Hematopoietic multipotent progenitor cell treated with erythropoietin and hydrocortisone succinate and interleukin-3 and kit ligand, for 8 days (in vitro differentiated cells): ENCODE measurements at regions not wholly inside any gene's neighbourhood (a gene's known extent, or its start where the extent isn't known, plus 50 kb on each side); places are given as distances from the start of the nearest gene placed in this dataset.
"Not testable (repeated sequence)": the region's sequence is repeated elsewhere in the genome, so short reads cannot be mapped to it uniquely, and the experiment has no call there.

ENCODE experiments used
- DNase-seq: peaks from one replicate; pipeline ENCODE4 v3.0.0-alpha.2; 2015

DNA sequence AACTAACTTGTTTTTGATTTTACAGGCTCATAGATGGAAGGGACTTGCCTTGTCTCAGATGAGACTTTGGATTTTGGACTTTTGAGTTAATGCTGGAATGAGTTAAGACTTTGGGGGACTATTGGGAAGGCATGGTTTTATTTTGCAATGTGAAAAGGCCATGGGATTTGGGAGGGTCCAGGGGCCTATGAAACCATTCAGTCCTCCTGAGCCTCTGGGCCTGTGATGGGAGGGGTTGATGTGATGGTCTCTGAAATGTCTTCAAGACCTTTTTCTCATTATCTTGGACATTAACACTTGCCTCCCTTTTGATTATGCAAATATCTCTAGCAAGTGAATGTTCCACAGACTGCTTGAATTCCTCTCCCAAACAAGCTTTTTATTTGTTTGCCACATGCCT is 346.0 kb upstream of the DIPK2B start:
- DNase-seq: not testable (repeated sequence)

DNA sequence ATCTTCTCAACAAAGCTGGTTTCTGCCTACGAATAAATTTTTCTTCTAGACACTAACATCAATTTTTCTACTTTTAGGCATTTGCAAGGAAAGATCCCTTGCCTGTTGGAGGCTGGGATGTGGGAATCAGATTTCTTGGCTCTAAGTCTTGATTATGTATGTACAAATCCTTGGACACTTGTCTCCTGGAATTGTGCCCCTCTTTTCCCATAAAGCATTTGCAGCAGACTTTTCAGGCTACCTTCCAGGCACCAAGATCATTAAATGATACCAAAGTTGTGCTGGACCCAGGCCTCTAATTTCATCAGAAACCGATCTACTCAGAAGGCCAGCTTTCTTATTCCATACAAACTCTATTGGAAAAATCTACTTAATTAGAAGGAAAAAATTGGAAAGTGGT is 339.5 kb upstream of the DIPK2B start:
- DNase-seq: no peak

- no peak for DNase-seq
Observed at GRCh38 chrX:45537936-45538335, 337.3 kb upstream of the DIPK2B start.

GRCh38 chrX:45527834-45528233 is 327.2 kb upstream of the DIPK2B start:
- no peak for DNase-seq

DNA sequence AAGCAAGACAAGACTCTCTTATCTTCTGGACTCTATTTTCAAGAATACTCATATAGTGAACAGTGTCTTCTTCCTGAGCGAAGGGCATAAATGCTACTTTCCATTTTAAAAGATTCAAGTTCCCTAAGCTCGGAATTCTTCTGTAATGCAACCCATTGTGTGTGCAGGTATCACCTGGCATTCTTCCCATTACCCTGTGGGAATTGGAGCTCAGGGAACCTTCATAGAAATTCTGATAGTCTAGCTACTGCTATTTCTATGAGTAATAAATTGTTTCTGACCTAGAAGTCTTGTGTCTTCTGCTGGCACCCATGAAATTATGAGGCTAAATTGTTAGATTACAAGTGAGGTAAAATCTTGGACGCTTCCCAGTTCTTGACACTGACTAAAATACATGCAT is 324.1 kb upstream of the DIPK2B start:
- no peak for DNase-seq

DNA sequence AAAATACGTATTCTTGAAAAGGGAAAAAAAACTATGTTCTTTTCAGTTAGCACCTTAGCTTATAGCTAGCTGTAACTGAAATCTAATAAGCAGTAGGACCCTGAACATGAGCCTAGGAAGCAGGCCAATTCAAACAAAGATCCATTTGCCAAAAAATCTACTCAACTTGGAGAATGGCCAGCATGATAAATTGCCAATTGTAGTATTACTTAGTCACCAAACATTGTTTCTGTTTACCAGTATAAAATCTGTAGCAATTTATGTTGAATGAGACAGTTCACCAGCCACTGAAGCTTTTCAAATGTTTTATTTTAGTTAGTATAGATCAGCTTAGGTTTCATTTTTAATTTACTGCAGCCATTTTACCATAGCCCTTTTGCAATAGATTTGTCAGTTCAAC is 323.6 kb upstream of the DIPK2B start:
- DNase-seq: no peak

- DNase-seq: no peak
Observed at GRCh38 chrX:45518552-45518951, 317.9 kb upstream of the DIPK2B start.

DNA sequence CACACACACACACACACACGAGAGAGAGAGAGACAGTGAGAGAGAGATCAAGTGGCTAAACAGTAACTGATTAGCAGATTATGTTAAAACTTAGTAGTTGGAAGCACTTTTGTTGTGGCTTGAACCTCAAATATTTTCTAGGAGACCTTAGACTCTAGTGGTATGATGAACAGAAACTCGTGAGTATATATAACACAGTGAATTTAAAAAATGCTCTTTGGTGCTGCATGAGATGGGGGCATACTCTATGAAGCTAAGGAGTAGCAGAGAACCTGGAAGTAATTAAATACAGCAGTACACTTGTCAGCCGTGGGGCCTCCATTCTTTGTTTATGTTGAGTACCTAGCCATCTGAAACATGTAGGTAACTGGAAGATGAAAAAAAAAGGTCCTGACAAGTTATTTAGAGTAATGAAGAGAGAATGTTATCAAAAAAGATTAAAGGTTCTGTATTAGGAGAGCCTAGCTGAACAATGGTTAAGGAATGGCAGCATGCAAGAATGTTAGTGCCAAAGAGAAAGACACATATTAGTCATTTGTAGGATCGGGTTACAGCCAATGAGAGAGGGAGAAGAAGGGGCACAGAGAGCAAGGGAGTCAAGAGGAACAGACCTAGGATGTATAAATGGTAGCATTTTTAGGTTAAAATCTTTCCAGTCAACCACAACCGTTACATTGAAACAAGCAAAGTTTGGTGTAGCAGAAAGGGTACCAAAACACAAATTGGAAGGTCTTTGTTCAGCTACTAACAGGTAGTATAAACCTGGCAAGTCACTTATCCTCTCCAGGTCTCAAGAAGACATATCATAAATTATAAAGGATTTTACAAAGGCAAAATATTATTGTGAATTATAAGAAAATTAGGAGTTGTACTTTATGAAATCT is 316.7 kb upstream of the DIPK2B start:
- DNase-seq: no peak

DNA sequence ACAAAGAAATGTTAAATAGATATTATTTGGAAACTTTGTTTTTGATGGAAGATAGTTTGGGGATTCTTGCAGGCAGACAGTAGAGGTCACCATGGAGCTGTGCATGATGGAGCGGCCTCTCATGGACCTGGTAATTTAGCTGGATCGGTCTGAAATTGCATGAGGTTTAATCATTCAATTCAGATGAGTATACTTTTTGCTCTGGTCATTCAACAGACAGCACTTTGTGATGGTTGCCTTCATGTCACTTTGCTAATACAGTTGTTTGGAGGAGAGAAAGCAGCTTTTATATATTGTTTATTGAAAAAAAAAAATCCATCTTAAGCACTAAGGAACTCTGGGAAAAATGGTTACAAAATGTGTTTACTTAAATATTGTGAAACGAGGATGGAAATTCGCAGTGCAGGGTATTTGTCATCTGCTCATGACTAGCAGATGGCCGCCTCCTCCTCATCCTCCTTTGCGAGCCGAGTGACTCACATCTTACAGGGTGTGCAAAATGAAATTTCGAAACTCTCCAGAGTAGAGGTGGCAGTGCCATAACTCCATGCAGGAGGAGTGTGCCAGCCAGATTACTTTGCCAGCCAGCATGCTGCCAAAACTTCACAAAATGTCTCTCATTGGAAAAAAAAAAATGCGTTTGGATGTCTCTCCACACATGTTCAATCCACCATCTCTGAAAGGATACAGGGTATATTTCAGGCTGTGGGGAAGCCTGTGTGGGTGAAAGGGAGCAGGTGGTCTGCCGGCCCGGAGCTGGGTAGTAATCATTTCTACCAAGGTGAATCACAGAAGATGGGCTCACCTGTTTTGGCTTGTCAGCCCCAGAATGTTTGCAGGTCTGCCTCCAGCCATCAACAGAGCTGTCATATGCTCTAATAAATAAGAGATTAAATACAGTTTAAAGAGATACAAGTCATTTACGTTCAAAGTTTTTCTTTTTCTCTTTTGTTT is 314.9 kb upstream of the DIPK2B start:
- peak; percentile 38 for DNase-seq

DNA sequence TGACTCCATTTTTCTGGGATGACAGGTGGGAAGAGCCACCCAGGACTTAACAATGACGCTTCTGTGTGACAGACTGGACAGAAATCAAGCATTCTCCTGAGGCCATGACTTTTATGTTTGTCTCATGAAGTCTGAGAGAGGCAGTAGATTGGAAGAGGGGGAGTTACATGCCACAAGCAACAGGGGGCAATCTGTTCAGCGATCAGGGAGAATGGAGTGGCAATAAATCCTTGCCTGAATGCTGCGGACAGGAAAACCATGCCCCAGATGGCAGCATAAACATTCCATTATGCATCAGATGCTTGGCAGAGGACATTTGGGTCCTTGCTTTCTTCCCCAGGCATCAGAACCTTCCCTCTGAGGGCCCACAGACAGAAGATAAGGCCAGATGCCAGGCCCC is 312.4 kb upstream of the DIPK2B start:
- DNase-seq: no peak

DNA sequence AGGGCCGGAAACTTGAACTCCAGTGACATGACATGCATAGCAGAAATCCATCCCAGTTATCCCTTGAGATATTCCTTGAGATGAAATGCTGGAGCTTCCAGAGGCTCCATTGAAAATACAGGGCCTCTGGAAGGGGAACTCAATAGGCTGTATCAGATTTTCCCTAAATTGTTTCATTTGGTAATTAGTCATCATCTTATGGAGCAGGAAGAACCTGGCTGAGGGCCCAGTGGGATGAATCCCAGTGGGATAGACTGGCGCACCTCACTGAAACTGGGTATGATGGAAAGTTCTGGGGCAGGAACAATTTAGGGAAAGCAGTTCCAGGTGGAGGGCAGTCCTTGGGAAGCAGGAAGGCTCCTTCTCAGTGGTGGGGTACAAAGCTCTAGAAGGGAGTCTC is 307.8 kb upstream of the DIPK2B start:
- DNase-seq: no peak

GRCh38 chrX:45506149-45506730 is 305.6 kb upstream of the DIPK2B start:
- no peak for DNase-seq

GRCh38 chrX:45505214-45505613 is 304.5 kb upstream of the DIPK2B start:
- no peak for DNase-seq

DNA sequence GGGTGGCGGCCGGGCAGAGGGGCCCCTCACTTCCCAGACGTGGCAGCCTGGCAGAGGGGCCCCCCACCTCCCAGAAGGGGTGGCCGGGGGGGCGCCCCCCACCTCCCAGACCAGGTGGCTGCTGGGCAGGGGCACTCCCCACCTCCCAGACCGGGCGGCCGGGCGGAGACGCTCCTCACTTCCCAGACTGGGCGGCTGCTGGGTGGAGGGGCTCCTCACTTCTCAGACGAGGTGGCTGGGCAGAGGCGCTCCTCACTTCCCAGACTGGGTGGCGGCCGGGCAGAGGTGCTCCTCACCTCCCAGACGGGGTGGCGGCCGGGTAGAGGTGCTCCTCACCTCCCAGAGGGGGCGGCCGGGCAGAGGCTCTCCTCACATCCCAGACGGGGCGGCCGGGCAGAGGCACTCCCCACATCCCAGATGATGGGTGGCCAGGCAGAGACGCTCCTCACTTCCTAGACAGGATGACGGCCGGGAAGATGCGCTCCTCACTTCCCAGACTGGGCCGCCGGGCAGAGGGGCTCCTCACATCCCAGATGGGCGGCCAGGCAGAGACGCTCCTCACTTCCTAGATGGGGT is 303.2 kb upstream of the DIPK2B start:
- DNase-seq: not testable (repeated sequence)

- DNase-seq: no peak
Observed at GRCh38 chrX:45502396-45502795, 301.7 kb upstream of the DIPK2B start.

DNA sequence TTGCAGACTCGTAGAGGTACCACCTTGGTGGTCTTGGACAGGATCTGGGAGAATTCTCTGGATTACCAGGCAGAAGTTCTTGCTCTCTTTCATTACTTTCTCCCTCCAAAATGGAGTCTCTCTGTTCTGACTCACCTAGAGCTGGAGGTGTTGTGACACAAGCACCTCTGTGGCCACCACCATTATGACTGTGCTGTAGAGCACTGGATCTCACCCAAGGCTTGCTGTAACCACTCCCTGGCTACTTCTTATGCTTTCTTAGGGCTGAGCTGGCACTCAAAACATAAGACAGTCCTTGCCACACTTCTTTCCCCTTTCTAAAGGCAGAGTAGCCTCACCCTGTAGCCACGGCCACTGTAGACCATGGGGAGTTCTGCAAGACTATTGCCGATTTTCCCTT is 296.6 kb upstream of the DIPK2B start:
- DNase-seq: no peak

DNA sequence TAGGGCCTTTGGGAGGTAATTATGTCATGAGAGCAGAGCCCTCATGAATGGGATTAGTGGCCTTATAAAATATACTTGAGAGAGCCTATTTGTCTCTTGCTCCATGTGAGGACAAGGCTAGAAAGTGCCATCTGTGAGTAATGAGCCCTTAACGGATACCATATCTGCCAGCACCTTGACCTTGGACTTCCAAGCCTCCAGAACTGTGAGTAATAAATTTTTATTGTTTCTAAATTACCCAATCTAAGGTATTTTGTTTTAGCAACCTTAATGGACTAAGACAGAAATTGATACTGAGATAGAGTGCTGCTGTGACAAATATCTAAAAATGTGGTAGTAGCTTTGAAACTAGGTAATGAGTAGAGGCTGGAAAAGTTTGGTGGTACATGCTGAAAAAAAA is 285.0 kb upstream of the DIPK2B start:
- no peak for DNase-seq

DNA sequence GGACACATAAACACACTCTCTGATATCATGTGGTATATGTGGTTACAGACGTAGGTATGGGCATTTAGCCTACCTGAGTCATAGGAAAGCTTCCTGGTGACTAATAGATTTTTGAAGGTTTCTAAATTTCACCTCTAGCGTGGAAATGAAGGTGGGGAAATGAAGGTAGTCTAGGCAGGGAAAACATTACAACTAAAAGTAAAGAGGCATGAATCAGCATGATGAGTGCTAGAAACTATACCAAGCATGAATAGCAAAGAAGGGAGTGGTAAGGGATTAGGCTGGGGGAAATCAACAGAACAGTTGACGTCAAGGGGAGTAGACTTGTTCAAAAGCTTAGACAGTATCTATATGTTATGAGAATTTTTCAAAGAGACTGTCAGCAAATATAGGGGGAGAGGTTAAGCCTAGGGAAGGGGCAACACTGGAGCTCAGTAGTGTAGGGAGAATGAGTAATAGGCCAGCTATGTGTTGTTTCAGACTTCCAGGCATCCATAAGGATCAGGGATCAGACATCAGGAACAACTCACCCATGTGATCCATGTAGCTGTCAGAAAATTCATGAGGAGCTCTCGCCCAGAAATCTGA is 279.3 kb upstream of the DIPK2B start:
- DNase-seq: no peak

GRCh38 chrX:45479196-45479834 is 278.6 kb upstream of the DIPK2B start:
- DNase-seq: no peak

- DNase-seq: no peak
Observed at GRCh38 chrX:45472968-45473367, 272.3 kb upstream of the DIPK2B start.

DNA sequence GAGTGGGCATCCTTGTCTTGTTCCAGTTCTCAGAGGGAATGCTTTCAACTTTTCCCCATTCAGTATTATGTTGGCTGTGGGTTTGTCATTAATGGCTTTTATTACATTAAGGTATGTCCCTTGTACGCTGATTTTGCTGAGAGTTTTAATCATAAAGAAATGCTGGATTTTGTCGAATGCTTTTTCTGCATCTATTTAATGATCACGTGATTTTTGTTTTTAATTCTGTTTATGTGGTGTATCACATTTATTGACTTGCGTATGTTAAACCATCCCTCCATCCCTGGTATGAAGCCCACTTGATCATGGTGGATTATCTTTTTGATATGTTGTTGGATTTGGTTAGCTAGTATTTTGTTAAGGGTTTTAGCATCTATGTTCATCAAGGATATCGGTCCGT is 266.9 kb upstream of the DIPK2B start:
- not testable (repeated sequence) for DNase-seq

GRCh38 chrX:45455732-45456131 is 255.1 kb upstream of the DIPK2B start:
- not testable (repeated sequence) for DNase-seq
